Prostate gland (tissue), 2 donors: ENCODE measurements at regions not wholly inside any gene's neighbourhood (a gene's known extent, or its start where the extent isn't known, plus 50 kb on each side); places are given as distances from the start of the nearest gene placed in this dataset.

Experiments
- CTCF ChIP-seq, 4 experiments: fragments of 200-600 bp in 2 of 4; fragments of 450-650 bp in 2 of 4; sonication (generic) in 2 of 4; IDR thresholded peaks; 1 replicate in 3 of 4; 2 replicates in 1 of 4; pipeline ENCODE4 v1.5.1; 2016 to 2019; ENCODE audit warnings: antibody characterized with exemption in 4 of 4, mild to moderate bottlenecking in 2 of 4, moderate library complexity in 2 of 4
- POLR2A ChIP-seq: fragments of 450-650 bp; IDR thresholded peaks from one replicate; pipeline ENCODE4 v1.6.1; 2016; ENCODE audit warnings: antibody characterized with exemption, mild to moderate bottlenecking
- POLR2AphosphoS5 ChIP-seq: sonication (generic); formaldehyde crosslinking; IDR thresholded peaks from one replicate; pipeline ENCODE4 v1.6.1; 2017; ENCODE audit warnings: antibody characterized with exemption

GRCh38 chr20:57053793-57054552 lies 212.5 kb downstream of the BMP7 start:
- TF ChIP-seq CTCF (IDR thresholded peaks at IDR 0.05) (no peak), POLR2A (no peak), POLR2AphosphoS5 (no peak)
